ENCODE measurements at regions not wholly inside any gene's neighbourhood (a gene's known extent, or its start where the extent isn't known, plus 50 kb on each side); places are given as distances from the start of the nearest gene placed in this dataset.
"Not testable (repeated sequence)": the region's sequence is repeated elsewhere in the genome, so short reads cannot be mapped to it uniquely, and the experiment has no call there.

GRCh38 chr1:223949944-223950343, 104.2 kb upstream of the TP53BP2 start:
- TF ChIP-seq, protein P1, sequence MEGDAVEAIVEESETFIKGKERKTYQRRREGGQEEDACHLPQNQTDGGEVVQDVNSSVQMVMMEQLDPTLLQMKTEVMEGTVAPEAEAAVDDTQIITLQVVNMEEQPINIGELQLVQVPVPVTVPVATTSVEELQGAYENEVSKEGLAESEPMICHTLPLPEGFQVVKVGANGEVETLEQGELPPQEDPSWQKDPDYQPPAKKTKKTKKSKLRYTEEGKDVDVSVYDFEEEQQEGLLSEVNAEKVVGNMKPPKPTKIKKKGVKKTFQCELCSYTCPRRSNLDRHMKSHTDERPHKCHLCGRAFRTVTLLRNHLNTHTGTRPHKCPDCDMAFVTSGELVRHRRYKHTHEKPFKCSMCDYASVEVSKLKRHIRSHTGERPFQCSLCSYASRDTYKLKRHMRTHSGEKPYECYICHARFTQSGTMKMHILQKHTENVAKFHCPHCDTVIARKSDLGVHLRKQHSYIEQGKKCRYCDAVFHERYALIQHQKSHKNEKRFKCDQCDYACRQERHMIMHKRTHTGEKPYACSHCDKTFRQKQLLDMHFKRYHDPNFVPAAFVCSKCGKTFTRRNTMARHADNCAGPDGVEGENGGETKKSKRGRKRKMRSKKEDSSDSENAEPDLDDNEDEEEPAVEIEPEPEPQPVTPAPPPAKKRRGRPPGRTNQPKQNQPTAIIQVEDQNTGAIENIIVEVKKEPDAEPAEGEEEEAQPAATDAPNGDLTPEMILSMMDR (IDR thresholded peaks at IDR 0.05) = not testable (repeated sequence)
- not testable (repeated sequence) for TF ChIP-seq POLR2A, EP300 (IDR thresholded peaks at IDR 0.05)

All from tibial nerve (tissue), 4 donors.